ENCODE measurements at regions not wholly inside any gene's neighbourhood (a gene's known extent, or its start where the extent isn't known, plus 50 kb on each side); places are given as distances from the start of the nearest gene placed in this dataset.

GRCh38 chr3:140832883-140833282, 108.8 kb upstream of the SLC25A36 start:
- ATAC-seq: no peak
- Histone ChIP-seq H3K36me3 (replicated peaks in 1 of 2; ENCODE audit: control insufficient read depth in 1 of 2, insufficient read depth in 2 of 2, low read length in 2 of 2) (no peaks in the 10 kb centered on the region), H2AFZ (ENCODE audit: low read length) (no peak overlapping the region), H3K27me3 (ENCODE audit: control insufficient read depth in 1 of 2, insufficient read depth in 2 of 2, low read length in 2 of 2) (no peaks in the 10 kb centered on the region), H3K79me2 (ENCODE audit: insufficient read depth, low read length) (no peaks in the 10 kb centered on the region), H3K9ac (ENCODE audit: insufficient read depth, low read depth, low read length) (no peak overlapping the region), H3K27ac (ENCODE audit: extremely low read length, insufficient read depth, low read length) (no peak overlapping the region), H3K9me3 (ENCODE audit: low read length) (no peaks in the 10 kb centered on the region), H4K20me1 (ENCODE audit: insufficient read depth, low read length) (no peaks in the 10 kb centered on the region), H3K4me2 (ENCODE audit: low read depth, low read length) (no peak overlapping the region), H3K4me3 (replicated peaks in 1 of 3; ENCODE audit: insufficient read depth in 1 of 3, low read depth in 2 of 3, low read length in 3 of 3) (no peak overlapping the region), H3K4me1 (ENCODE audit: insufficient read depth, low read length) (peaks cover 21% of the 10 kb centered on the region)
- intact Hi-C loops (cut with micrococcal nuclease; ENCODE audit: unreplicated experiment) (no loop called here), in situ Hi-C loops (cut with HindIII; ENCODE audit: extremely low pct_ligation_motif_present, low pct_unique_long_range_greater_than_20kb) (no loop called here)
- 67% methylated on average over 3 of the region's 3 CpGs for WGBS (ENCODE audit: low lambda C conversion rate)
- POLR2A ChIA-PET: no interaction called here
- CTCF ChIA-PET (ENCODE audit: low intra/inter-chr PET ratio, low total read pairs): no interaction called here
- FAIRE-seq: no peak
- no peak for DNase-seq (ENCODE audit: low spot score)
- BruUV-seq (replicated peaks): no TSS peak
- no peak for TF ChIP-seq SNAI1 (CRISPR knock-in tag; IDR thresholded peaks at IDR 0.05; ENCODE audit: borderline replicate concordance)
- no peak for TF ChIP-seq ZNF234 (CRISPR knock-in tag; conservative IDR thresholded peaks at IDR 0.05)
- TF ChIP-seq MYNN (CRISPR knock-in tag; IDR thresholded peaks at IDR 0.05; ENCODE audit: low read depth): no peak
- no peak for TF ChIP-seq BCL3 (CRISPR knock-in tag; IDR thresholded peaks at IDR 0.05)
- no peak for TF ChIP-seq ZNF674 (CRISPR knock-in tag; IDR thresholded peaks at IDR 0.05; ENCODE audit: low read depth)
- no peak for TF ChIP-seq ZNF557 (CRISPR knock-in tag; IDR thresholded peaks at IDR 0.05)
- TF ChIP-seq ZNF160 (CRISPR knock-in tag; IDR thresholded peaks at IDR 0.05): no peak
- TF ChIP-seq CCDC6 (CRISPR knock-in tag; IDR thresholded peaks at IDR 0.05): no peak
- TF ChIP-seq MAZ (IDR thresholded peaks at IDR 0.05; ENCODE audit: borderline replicate concordance, low read depth, low read length): no peak
- TF ChIP-seq MAZ (CRISPR knock-in tag; IDR thresholded peaks at IDR 0.05; ENCODE audit: low read depth): no peak
- TF ChIP-seq THAP7 (CRISPR knock-in tag; IDR thresholded peaks at IDR 0.05): no peak
